Stimulated activated CD8-positive, alpha-beta memory T cell treated with anti-CD3 and anti-CD28 coated beads, Interleukin-12 subunit alpha, Interleukin-12 subunit beta, amount 100 ng/mL, for 4 hours (primary cell): ENCODE measurements at regions not wholly inside any gene's neighbourhood (a gene's known extent, or its start where the extent isn't known, plus 50 kb on each side); places are given as distances from the start of the nearest gene placed in this dataset.
"Not testable (repeated sequence)": the region's sequence is repeated elsewhere in the genome, so short reads cannot be mapped to it uniquely, and the experiment has no call there.

Experiments
- DNase-seq: peaks from one replicate; pipeline ENCODE4 v3.0.0-alpha.2; 2020; ENCODE audit warnings: low read depth

GRCh38 chr2:111503844-111504570, 380.0 kb downstream of the ANAPC1 start:
- not testable (repeated sequence) for DNase-seq

GRCh38 chr2:111504571-111504942, 379.4 kb downstream of the ANAPC1 start:
- DNase-seq: not testable (repeated sequence)

GRCh38 chr2:111505267-111505666, 378.7 kb downstream of the ANAPC1 start:
- not testable (repeated sequence) for DNase-seq

GRCh38 chr2:111506936-111507335, 377.1 kb downstream of the ANAPC1 start:
- not testable (repeated sequence) for DNase-seq

GRCh38 chr2:111509225-111509869, 374.6 kb downstream of the ANAPC1 start:
- not testable (repeated sequence) for DNase-seq

- not testable (repeated sequence) for DNase-seq
Observed at GRCh38 chr2:111510384-111510783, 373.6 kb downstream of the ANAPC1 start.

- DNase-seq: not testable (repeated sequence)
Observed at GRCh38 chr2:111511062-111511461, 372.9 kb downstream of the ANAPC1 start.

- not testable (repeated sequence) for DNase-seq
Observed at GRCh38 chr2:111512378-111512777, 371.6 kb downstream of the ANAPC1 start.

GRCh38 chr2:111514138-111514537, 369.9 kb downstream of the ANAPC1 start:
- not testable (repeated sequence) for DNase-seq

GRCh38 chr2:111517050-111517720, 366.8 kb downstream of the ANAPC1 start:
- not testable (repeated sequence) for DNase-seq

GRCh38 chr2:111517721-111518053, 366.3 kb downstream of the ANAPC1 start:
- not testable (repeated sequence) for DNase-seq

- no peak for DNase-seq
Observed at GRCh38 chr2:111519071-111519470, 364.9 kb downstream of the ANAPC1 start.

GRCh38 chr2:111522231-111522768, 361.7 kb downstream of the ANAPC1 start:
- no peak for DNase-seq

GRCh38 chr2:111523009-111523408, 361.0 kb downstream of the ANAPC1 start:
- DNase-seq: no peak

- not testable (repeated sequence) for DNase-seq
Observed at GRCh38 chr2:111525026-111525425, 359.0 kb downstream of the ANAPC1 start.

GRCh38 chr2:111526041-111526639, 357.9 kb downstream of the ANAPC1 start:
- DNase-seq: not testable (repeated sequence)

- DNase-seq: not testable (repeated sequence)
Observed at GRCh38 chr2:111527707-111528400, 356.1 kb downstream of the ANAPC1 start.

GRCh38 chr2:111529022-111529421, 355.0 kb downstream of the ANAPC1 start:
- not testable (repeated sequence) for DNase-seq

GRCh38 chr2:111530239-111530965, 353.6 kb downstream of the ANAPC1 start:
- DNase-seq: not testable (repeated sequence)

GRCh38 chr2:111532682-111533556, 351.1 kb downstream of the ANAPC1 start:
- not testable (repeated sequence) for DNase-seq
